Endothelial cell (in vitro differentiated cells): ENCODE measurements at regions not wholly inside any gene's neighbourhood (a gene's known extent, or its start where the extent isn't known, plus 50 kb on each side); places are given as distances from the start of the nearest gene placed in this dataset.

ENCODE experiments used
- DNase-seq: peaks from one replicate; pipeline ENCODE4 v3.0.0; 2021; ENCODE audit warnings: low spot score
- H3K27ac Mint-ChIP-seq: one replicate; pipeline ENCODE4 v1.8.0; 2021; ENCODE audit warnings: mixed read lengths, inconsistent platforms; ENCODE audit not compliant: unreplicated experiment
- H3K27me3 Mint-ChIP-seq: one replicate; pipeline ENCODE4 v1.8.0; 2021; ENCODE audit warnings: mild to moderate bottlenecking, moderate library complexity, mixed read lengths, inconsistent platforms; ENCODE audit not compliant: unreplicated experiment
- H3K36me3 Mint-ChIP-seq: one replicate; pipeline ENCODE4 v1.8.0; 2021; ENCODE audit warnings: mild to moderate bottlenecking, low read depth, mixed read lengths, inconsistent platforms; ENCODE audit not compliant: unreplicated experiment
- H3K4me1 Mint-ChIP-seq: one replicate; pipeline ENCODE4 v1.8.0; 2021; ENCODE audit warnings: mild to moderate bottlenecking, mixed read lengths, inconsistent platforms; ENCODE audit not compliant: unreplicated experiment
- H3K4me3 Mint-ChIP-seq: one replicate; pipeline ENCODE4 v1.8.0; 2021; ENCODE audit warnings: mild to moderate bottlenecking, mixed read lengths, inconsistent platforms; ENCODE audit not compliant: unreplicated experiment
- H3K9me3 Mint-ChIP-seq: one replicate; pipeline ENCODE4 v1.8.0; 2021; ENCODE audit warnings: mixed read lengths, inconsistent platforms; ENCODE audit not compliant: unreplicated experiment
- TF ChIP-seq, protein P1 (sequence below): fragments of 200-600 bp; sonication (generic); IDR thresholded peaks from one replicate; pipeline ENCODE4 v1.5.0; 2021; ENCODE audit warnings: antibody characterized with exemption; ENCODE audit not compliant: unreplicated experiment

DNA sequence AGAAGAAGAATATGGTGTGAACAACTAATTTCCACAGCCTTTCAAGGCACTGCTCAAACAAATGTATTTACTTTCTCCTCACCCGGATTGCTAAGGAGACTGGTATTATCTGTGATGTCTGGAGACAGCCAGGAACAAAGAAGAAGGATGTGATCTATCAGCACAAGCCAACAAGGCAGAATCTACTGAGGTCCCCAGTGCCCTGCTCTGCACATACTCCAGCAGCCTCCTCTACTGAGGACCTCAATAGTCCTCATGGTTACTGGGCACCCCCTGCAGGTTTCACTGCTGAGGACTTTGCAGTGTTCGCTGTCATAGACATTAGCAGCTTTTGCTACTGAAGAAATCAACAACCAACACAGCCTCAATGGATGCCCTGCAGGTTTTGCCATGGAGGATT is 930.1 kb downstream of the ADGRL3 start:
- TF ChIP-seq, protein P1, sequence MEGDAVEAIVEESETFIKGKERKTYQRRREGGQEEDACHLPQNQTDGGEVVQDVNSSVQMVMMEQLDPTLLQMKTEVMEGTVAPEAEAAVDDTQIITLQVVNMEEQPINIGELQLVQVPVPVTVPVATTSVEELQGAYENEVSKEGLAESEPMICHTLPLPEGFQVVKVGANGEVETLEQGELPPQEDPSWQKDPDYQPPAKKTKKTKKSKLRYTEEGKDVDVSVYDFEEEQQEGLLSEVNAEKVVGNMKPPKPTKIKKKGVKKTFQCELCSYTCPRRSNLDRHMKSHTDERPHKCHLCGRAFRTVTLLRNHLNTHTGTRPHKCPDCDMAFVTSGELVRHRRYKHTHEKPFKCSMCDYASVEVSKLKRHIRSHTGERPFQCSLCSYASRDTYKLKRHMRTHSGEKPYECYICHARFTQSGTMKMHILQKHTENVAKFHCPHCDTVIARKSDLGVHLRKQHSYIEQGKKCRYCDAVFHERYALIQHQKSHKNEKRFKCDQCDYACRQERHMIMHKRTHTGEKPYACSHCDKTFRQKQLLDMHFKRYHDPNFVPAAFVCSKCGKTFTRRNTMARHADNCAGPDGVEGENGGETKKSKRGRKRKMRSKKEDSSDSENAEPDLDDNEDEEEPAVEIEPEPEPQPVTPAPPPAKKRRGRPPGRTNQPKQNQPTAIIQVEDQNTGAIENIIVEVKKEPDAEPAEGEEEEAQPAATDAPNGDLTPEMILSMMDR = no peak
- Mint-ChIP-seq H3K27me3 (peaks cover 3% of the 10 kb centered on the region), H3K36me3 (no peaks in the 10 kb centered on the region), H3K4me3 (no peak overlapping the region), H3K27ac (no peak overlapping the region), H3K4me1 (no peaks in the 10 kb centered on the region), H3K9me3 (no peaks in the 10 kb centered on the region)
- DNase-seq = no peak
